Ovary (tissue), 3 donors: ENCODE measurements at regions not wholly inside any gene's neighbourhood (a gene's known extent, or its start where the extent isn't known, plus 50 kb on each side); places are given as distances from the start of the nearest gene placed in this dataset.

Source experiments
- CTCF ChIP-seq, 3 donors: fragments of 450-650 bp in 2 of 3; fragments of 200-600 bp in 1 of 3; IDR thresholded peaks; one replicate each; pipeline versions ENCODE4 v1.5.1 to v1.8.0; 2016 to 2022; ENCODE audit warnings: antibody characterized with exemption in 3 of 3, mild to moderate bottlenecking in 1 of 3
- POLR2A ChIP-seq: fragments of 450-650 bp; IDR thresholded peaks from one replicate; pipeline ENCODE4 v1.6.1; 2017; ENCODE audit warnings: antibody characterized with exemption, mild to moderate bottlenecking, moderate library complexity
- donor health status: DM: no; HTN: no; CAD: no.

DNA sequence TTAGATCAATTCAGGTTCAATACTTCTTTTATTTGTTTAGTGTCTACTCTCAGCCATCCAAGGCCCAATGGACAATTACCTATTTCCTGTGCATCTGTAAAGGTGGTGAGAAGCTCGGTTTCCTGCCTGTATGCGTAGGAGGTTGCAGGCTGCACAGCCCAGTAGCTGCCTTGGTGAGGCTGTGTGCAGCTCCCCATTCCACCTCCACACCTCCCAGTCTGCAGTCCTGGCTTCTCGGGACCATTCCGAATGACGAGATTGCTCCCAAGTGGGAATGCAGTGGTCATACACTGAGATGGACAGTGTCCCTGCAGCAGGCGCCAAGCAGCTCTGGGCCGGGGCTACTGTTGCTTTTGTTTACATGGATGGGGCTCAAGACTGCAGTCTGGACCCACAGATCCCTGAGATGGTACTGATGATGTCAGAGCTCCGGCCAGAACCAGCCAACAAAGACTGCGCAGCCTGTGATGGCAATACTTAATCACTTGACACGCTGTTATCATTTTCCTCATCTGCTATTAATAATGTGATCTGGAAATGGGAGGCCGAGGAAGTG lies 206.1 kb upstream of the IRX1 start:
- TF ChIP-seq POLR2A, result no peak
- TF ChIP-seq CTCF (IDR thresholded peaks at IDR 0.05), result no peak
